PC-9 (cell line): ENCODE measurements at regions not wholly inside any gene's neighbourhood (a gene's known extent, or its start where the extent isn't known, plus 50 kb on each side); places are given as distances from the start of the nearest gene placed in this dataset.

Experiments
- BruUV-seq: library from RNA; stranded (reverse); fragments of 400-500 nt; replicated peaks from 2 replicates; lab custom pipeline; 2021; lab: Mats Ljungman, UMichigan
- CTCF ChIA-PET: fragments of 300-600 bp; sonication (Branson Sonifier 250); formaldehyde crosslinking; loops from one replicate; lab custom pipeline; 2022; ENCODE audit warnings: antibody characterized with exemption; lab: Charles Lee
- POLR2A ChIA-PET: fragments of 300-600 bp; sonication (Branson Sonifier 250); formaldehyde crosslinking; loops from one replicate; lab custom pipeline; 2022; ENCODE audit warnings: antibody characterized with exemption; ENCODE audit not compliant: unreplicated experiment; lab: Charles Lee
- DNase-seq, 2 experiments: peaks; one replicate each; pipeline versions ENCODE4 v3.0.0 to v3.0.0-alpha.2; 2015 to 2022; ENCODE audit warnings: mixed read lengths in 1 of 2
- H2AFZ ChIP-seq: fragments of 200-600 bp; sonication (generic); 2 replicates; pipeline ENCODE4 v1.8.1; 2017; ENCODE audit warnings: antibody characterized with exemption
- H3F3A ChIP-seq: fragments of 200-600 bp; sonication (generic); 2 replicates; pipeline ENCODE4 v1.8.1; 2017; ENCODE audit warnings: antibody characterized with exemption, mild to moderate bottlenecking, low read depth; ENCODE audit not compliant: insufficient read depth
- H3K27ac ChIP-seq: fragments of 200-600 bp; sonication (generic); 2 replicates; pipeline ENCODE4 v1.6.1; 2016; ENCODE audit warnings: mixed run types
- H3K27me3 ChIP-seq: fragments of 200-600 bp; sonication (generic); 2 replicates; pipeline ENCODE4 v1.6.1; 2016; ENCODE audit warnings: low read depth, mixed run types; ENCODE audit not compliant: insufficient read depth
- H3K36me3 ChIP-seq: fragments of 200-600 bp; sonication (generic); 2 replicates; pipeline ENCODE4 v1.6.1; 2016; ENCODE audit warnings: low read depth, mixed run types
- H3K4me1 ChIP-seq: fragments of 200-600 bp; sonication (generic); replicated peaks from 2 replicates; pipeline ENCODE4 v1.6.1; 2016; ENCODE audit warnings: mixed run types; ENCODE audit not compliant: insufficient read depth
- H3K4me2 ChIP-seq: fragments of 200-600 bp; sonication (generic); 2 replicates; pipeline ENCODE4 v1.6.1; 2017; ENCODE audit warnings: mixed run types
- H3K4me3 ChIP-seq: fragments of 200-600 bp; sonication (generic); 2 replicates; pipeline ENCODE4 v1.6.1; 2016; ENCODE audit warnings: mixed run types
- H3K79me2 ChIP-seq: fragments of 200-600 bp; sonication (generic); 2 replicates; pipeline ENCODE4 v1.6.1; 2017; ENCODE audit warnings: low read depth, mixed run types
- H3K9me2 ChIP-seq: fragments of 200-600 bp; sonication (generic); 2 replicates; pipeline ENCODE4 v1.8.1; 2017; ENCODE audit warnings: mild to moderate bottlenecking; ENCODE audit not compliant: insufficient read depth
- H3K9me3 ChIP-seq: fragments of 200-600 bp; sonication (generic); 2 replicates; pipeline ENCODE4 v1.8.1; 2016; ENCODE audit warnings: low read depth; ENCODE audit not compliant: insufficient read depth
- H4K20me1 ChIP-seq: fragments of 200-600 bp; sonication (generic); 2 replicates; pipeline ENCODE4 v1.8.1; 2017; ENCODE audit not compliant: insufficient read depth
- EZH2 ChIP-seq: fragments of 200-600 bp; sonication (generic); IDR thresholded peaks from 2 replicates; pipeline ENCODE4 v1.8.0; 2017; ENCODE audit warnings: antibody characterized with exemption, low read depth
- intact Hi-C: fragments of 100-400 bp; cut with micrococcal nuclease; formaldehyde crosslinking; loops from one replicate; pipeline ENCODE4 v1.10.0; 2022; ENCODE audit not compliant: unreplicated experiment
- TF ChIP-seq, protein P1 (sequence below): fragments of 200-600 bp; sonication (generic); conservative IDR thresholded peaks from 2 replicates; pipeline ENCODE4 v1.6.1; 2017; ENCODE audit warnings: mixed run types, antibody characterized with exemption, mild to moderate bottlenecking, moderate library complexity

DNA sequence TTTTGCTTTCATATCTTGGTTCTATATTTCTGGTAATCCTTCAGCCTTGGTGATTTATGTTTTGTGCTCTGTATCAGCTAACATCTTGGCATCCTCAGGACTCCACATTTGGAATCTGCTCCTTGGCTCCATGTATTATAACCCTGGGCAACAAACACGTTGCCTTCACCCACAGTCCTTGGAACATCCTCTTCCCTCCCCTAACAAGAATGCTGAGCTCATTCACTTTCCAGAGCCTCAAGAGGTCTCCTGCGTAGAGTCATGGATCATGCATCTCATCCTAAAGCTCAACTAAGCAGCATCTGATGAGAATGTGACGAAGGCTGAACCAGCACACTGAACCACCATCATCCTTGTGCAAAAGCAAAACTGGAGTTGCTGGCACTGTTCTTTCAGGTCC is 60.5 kb upstream of the C1GALT1C1 start:
- H3K4me2 ChIP-seq, result no peak overlapping the region
- no peaks in the 10 kb centered on the region for H3F3A ChIP-seq
- no peaks in the 10 kb centered on the region for H3K4me1 ChIP-seq
- H3K27ac ChIP-seq, result no peak overlapping the region
- H3K27me3 ChIP-seq, result no peaks in the 10 kb centered on the region
- POLR2A ChIA-PET, result no interaction called here
- H2AFZ ChIP-seq, result no peak overlapping the region
- no TSS peak for BruUV-seq
- no peak overlapping the region for H3K4me3 ChIP-seq
- intact Hi-C loops, result no loop called here
- H3K79me2 ChIP-seq, result no peaks in the 10 kb centered on the region
- H3K9me3 ChIP-seq, result no peaks in the 10 kb centered on the region
- no peak for DNase-seq
- CTCF ChIA-PET, result no interaction called here
- no peaks in the 10 kb centered on the region for H4K20me1 ChIP-seq
- no peak for TF ChIP-seq EZH2
- TF ChIP-seq, protein P1, sequence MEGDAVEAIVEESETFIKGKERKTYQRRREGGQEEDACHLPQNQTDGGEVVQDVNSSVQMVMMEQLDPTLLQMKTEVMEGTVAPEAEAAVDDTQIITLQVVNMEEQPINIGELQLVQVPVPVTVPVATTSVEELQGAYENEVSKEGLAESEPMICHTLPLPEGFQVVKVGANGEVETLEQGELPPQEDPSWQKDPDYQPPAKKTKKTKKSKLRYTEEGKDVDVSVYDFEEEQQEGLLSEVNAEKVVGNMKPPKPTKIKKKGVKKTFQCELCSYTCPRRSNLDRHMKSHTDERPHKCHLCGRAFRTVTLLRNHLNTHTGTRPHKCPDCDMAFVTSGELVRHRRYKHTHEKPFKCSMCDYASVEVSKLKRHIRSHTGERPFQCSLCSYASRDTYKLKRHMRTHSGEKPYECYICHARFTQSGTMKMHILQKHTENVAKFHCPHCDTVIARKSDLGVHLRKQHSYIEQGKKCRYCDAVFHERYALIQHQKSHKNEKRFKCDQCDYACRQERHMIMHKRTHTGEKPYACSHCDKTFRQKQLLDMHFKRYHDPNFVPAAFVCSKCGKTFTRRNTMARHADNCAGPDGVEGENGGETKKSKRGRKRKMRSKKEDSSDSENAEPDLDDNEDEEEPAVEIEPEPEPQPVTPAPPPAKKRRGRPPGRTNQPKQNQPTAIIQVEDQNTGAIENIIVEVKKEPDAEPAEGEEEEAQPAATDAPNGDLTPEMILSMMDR, result no peak
- H3K36me3 ChIP-seq, result no peaks in the 10 kb centered on the region
- no peaks in the 10 kb centered on the region for H3K9me2 ChIP-seq

DNA sequence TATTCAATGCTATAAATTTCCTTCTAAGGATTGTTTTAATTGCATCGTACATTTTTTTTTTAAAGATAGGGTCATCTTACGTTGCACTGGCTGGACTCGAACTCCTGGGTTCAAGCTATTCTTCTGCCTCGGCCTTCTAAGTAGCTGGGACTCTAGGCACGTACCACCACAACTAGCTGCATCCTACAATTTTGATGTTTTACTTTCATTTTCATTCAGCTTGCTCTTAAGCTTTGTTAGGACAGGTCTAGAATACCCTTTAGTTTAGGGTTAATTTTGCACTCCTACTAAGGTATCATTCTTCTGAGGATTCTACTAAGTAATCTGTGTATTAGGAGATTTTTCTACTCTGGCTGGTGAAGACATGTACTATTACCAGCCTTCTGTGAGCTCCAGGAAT is 50.2 kb upstream of the C1GALT1C1 start:
- ChIA-PET POLR2A (no interaction called here), CTCF (no interaction called here)
- Histone ChIP-seq H4K20me1 (no peaks in the 10 kb centered on the region), H3K27me3 (no peaks in the 10 kb centered on the region), H3K9me3 (peaks cover 4% of the 10 kb centered on the region; the same call in 1 of the 2 replicates), H3K9me2 (no peaks in the 10 kb centered on the region), H3K4me2 (no peak overlapping the region), H3K27ac (no peak overlapping the region), H3K36me3 (no peaks in the 10 kb centered on the region), H2AFZ (0 out of 2 replicates have a peak overlapping the region, but pooled peaks have one; percentile 71), H3K4me3 (no peak overlapping the region), H3K79me2 (no peaks in the 10 kb centered on the region), H3F3A (no peaks in the 10 kb centered on the region), H3K4me1 (no peaks in the 10 kb centered on the region)
- no peak for DNase-seq
- intact Hi-C loops, result no loop called here
- TF ChIP-seq EZH2, result no peak
- TF ChIP-seq, protein P1, result no peak
- BruUV-seq, result no TSS peak
